ACC112 (cell line): ENCODE measurements at regions not wholly inside any gene's neighbourhood (a gene's known extent, or its start where the extent isn't known, plus 50 kb on each side); places are given as distances from the start of the nearest gene placed in this dataset.

Experiments
- H2AFZ ChIP-seq: fragments of 200-600 bp; sonication (generic); one replicate; pipeline ENCODE4 v1.6.0; 2017; ENCODE audit warnings: antibody characterized with exemption, low read length; ENCODE audit not compliant: unreplicated experiment
- H3K27ac ChIP-seq: fragments of 200-600 bp; sonication (generic); 2 replicates; pipeline ENCODE4 v1.5.1; 2014; ENCODE audit warnings: low read depth, mild to moderate bottlenecking, antibody characterized with exemption, low read length, moderate library complexity
- H3K27me3 ChIP-seq: fragments of 200-600 bp; sonication (generic); 2 replicates; pipeline ENCODE4 v1.6.1; 2014; ENCODE audit warnings: mild to moderate bottlenecking, antibody characterized with exemption, low read length, moderate library complexity, mixed read lengths; ENCODE audit not compliant: insufficient read depth
- H3K36me3 ChIP-seq: fragments of 200-600 bp; sonication (generic); 2 replicates; pipeline ENCODE4 v1.6.1; 2016; ENCODE audit warnings: mild to moderate bottlenecking, antibody characterized with exemption, low read length, moderate library complexity, mixed read lengths; ENCODE audit not compliant: insufficient read depth
- H3K4me1 ChIP-seq: fragments of 200-600 bp; sonication (generic); one replicate; pipeline ENCODE4 v1.6.1; 2016; ENCODE audit warnings: low read length, mixed read lengths; ENCODE audit not compliant: insufficient read depth, unreplicated experiment, control insufficient read depth
- H3K4me3 ChIP-seq: fragments of 200-600 bp; sonication (generic); 2 replicates; pipeline ENCODE4 v1.5.1; 2014; ENCODE audit warnings: mild to moderate bottlenecking, low read depth, low read length
- H3K79me2 ChIP-seq: fragments of 200-600 bp; sonication (generic); one replicate; pipeline ENCODE4 v1.6.0; 2016; ENCODE audit warnings: low read length; ENCODE audit not compliant: control insufficient read depth, unreplicated experiment, insufficient read depth

- Histone ChIP-seq H3K4me1 (peaks cover 9% of the 10 kb centered on the region), H3K4me3 (peak overlapping the region; percentile 47; the same call in 1 of the 2 replicates), H3K36me3 (no peaks in the 10 kb centered on the region), H2AFZ (peak overlapping the region; percentile 64), H3K79me2 (no peaks in the 10 kb centered on the region), H3K27ac (0 out of 2 replicates have a peak overlapping the region, but pooled peaks have one; percentile 2), H3K27me3 (no peaks in the 10 kb centered on the region)
Measured at GRCh38 chr7:83882551-83882950, 233.6 kb upstream of the SEMA3E start.

- Histone ChIP-seq H3K79me2 (no peaks in the 10 kb centered on the region), H3K4me3 (no peak overlapping the region), H3K27ac (no peak overlapping the region), H2AFZ (no peak overlapping the region), H3K36me3 (no peaks in the 10 kb centered on the region), H3K4me1 (peaks cover 22% of the 10 kb centered on the region), H3K27me3 (no peaks in the 10 kb centered on the region)
Measured at GRCh38 chr7:83879063-83879462, 230.1 kb upstream of the SEMA3E start.

- no peak overlapping the region for H3K27ac ChIP-seq
- H3K4me3 ChIP-seq, result no peak overlapping the region
- H3K36me3 ChIP-seq, result no peaks in the 10 kb centered on the region
- no peaks in the 10 kb centered on the region for H3K27me3 ChIP-seq
- no peak overlapping the region for H2AFZ ChIP-seq
- no peaks in the 10 kb centered on the region for H3K79me2 ChIP-seq
- H3K4me1 ChIP-seq, result peaks cover 22% of the 10 kb centered on the region
Measured at GRCh38 chr7:83878614-83879013, 229.7 kb upstream of the SEMA3E start.

- Histone ChIP-seq H2AFZ (peak overlapping the region; percentile 9), H3K79me2 (no peaks in the 10 kb centered on the region), H3K4me1 (peaks cover 13% of the 10 kb centered on the region)
Measured at GRCh38 chr7:83876593-83876992, 227.7 kb upstream of the SEMA3E start.

GRCh38 chr7:83873459-83873858 is 224.5 kb upstream of the SEMA3E start:
- peaks cover 13% of the 10 kb centered on the region for H3K4me1 ChIP-seq
- H3K4me3 ChIP-seq, result no peak overlapping the region
- no peaks in the 10 kb centered on the region for H3K27me3 ChIP-seq
- H3K79me2 ChIP-seq, result no peaks in the 10 kb centered on the region
- H2AFZ ChIP-seq, result no peak overlapping the region
- no peaks in the 10 kb centered on the region for H3K36me3 ChIP-seq
- H3K27ac ChIP-seq, result no peak overlapping the region

More at GRCh38 chr7:83876593-83876992, 227.7 kb upstream of the SEMA3E start:
- Histone ChIP-seq H3K27me3 (no peaks in the 10 kb centered on the region), H3K27ac (peak overlapping the region; percentile 46), H3K36me3 (no peaks in the 10 kb centered on the region), H3K4me3 (no peak overlapping the region)

GRCh38 chr7:83872501-83872900 is 223.6 kb upstream of the SEMA3E start:
- Histone ChIP-seq H3K36me3 (no peaks in the 10 kb centered on the region), H3K4me1 (peaks cover 13% of the 10 kb centered on the region), H3K27ac (no peak overlapping the region), H3K27me3 (no peaks in the 10 kb centered on the region), H2AFZ (no peak overlapping the region), H3K79me2 (no peaks in the 10 kb centered on the region), H3K4me3 (no peak overlapping the region)

- Histone ChIP-seq H3K79me2 (no peaks in the 10 kb centered on the region), H3K36me3 (no peaks in the 10 kb centered on the region), H3K27ac (no peak overlapping the region), H3K27me3 (no peaks in the 10 kb centered on the region), H3K4me3 (no peak overlapping the region), H2AFZ (no peak overlapping the region), H3K4me1 (no peaks in the 10 kb centered on the region)
Measured at GRCh38 chr7:83870515-83870914, 221.6 kb upstream of the SEMA3E start.

GRCh38 chr7:83866582-83866981 is 217.6 kb upstream of the SEMA3E start:
- Histone ChIP-seq H3K4me3 (no peak overlapping the region), H2AFZ (no peak overlapping the region), H3K27me3 (no peaks in the 10 kb centered on the region), H3K27ac (no peak overlapping the region), H3K36me3 (no peaks in the 10 kb centered on the region), H3K4me1 (no peaks in the 10 kb centered on the region), H3K79me2 (no peaks in the 10 kb centered on the region)

GRCh38 chr7:83864551-83864950 is 215.6 kb upstream of the SEMA3E start:
- Histone ChIP-seq H2AFZ (no peak overlapping the region), H3K4me3 (no peak overlapping the region), H3K79me2 (no peaks in the 10 kb centered on the region), H3K27ac (no peak overlapping the region), H3K36me3 (no peaks in the 10 kb centered on the region), H3K27me3 (no peaks in the 10 kb centered on the region), H3K4me1 (no peaks in the 10 kb centered on the region)

- Histone ChIP-seq H3K4me1 (no peaks in the 10 kb centered on the region), H3K27ac (no peak overlapping the region)
Measured at GRCh38 chr7:83863906-83864305, 215.0 kb upstream of the SEMA3E start.

GRCh38 chr7:83861876-83862275 is 212.9 kb upstream of the SEMA3E start:
- no peak overlapping the region for H2AFZ ChIP-seq
- no peak overlapping the region for H3K27ac ChIP-seq
- no peaks in the 10 kb centered on the region for H3K27me3 ChIP-seq
- H3K4me3 ChIP-seq, result no peak overlapping the region
- no peaks in the 10 kb centered on the region for H3K79me2 ChIP-seq
- no peaks in the 10 kb centered on the region for H3K4me1 ChIP-seq
- H3K36me3 ChIP-seq, result no peaks in the 10 kb centered on the region

More at GRCh38 chr7:83863906-83864305, 215.0 kb upstream of the SEMA3E start:
- H2AFZ ChIP-seq, result no peak overlapping the region
- H3K36me3 ChIP-seq, result no peaks in the 10 kb centered on the region
- no peaks in the 10 kb centered on the region for H3K79me2 ChIP-seq
- H3K27me3 ChIP-seq, result no peaks in the 10 kb centered on the region
- no peak overlapping the region for H3K4me3 ChIP-seq
